Activated B cell treated with CpG ODN at 0.5 μM for 24 hours (primary cell): ENCODE measurements at regions not wholly inside any gene's neighbourhood (a gene's known extent, or its start where the extent isn't known, plus 50 kb on each side); places are given as distances from the start of the nearest gene placed in this dataset.

Source experiments
- ATAC-seq: fragments of 200-7000 bp; cut with Tn5 transposase; one replicate; pipeline ENCODE4 v1.10.0; 2021; ENCODE audit warnings: low read depth, mild to moderate bottlenecking, moderate library complexity
- CTCF ChIA-PET: fragments of 350-600 bp; sonication (Branson Sonifier 250); formaldehyde crosslinking; loops from one replicate; lab custom pipeline; 2021; ENCODE audit warnings: antibody characterized with exemption; lab: Charles Lee
- POLR2A ChIA-PET: fragments of 350-600 bp; sonication (Branson Sonifier 250); formaldehyde crosslinking; loops from one replicate; lab custom pipeline; 2021; ENCODE audit warnings: antibody characterized with exemption; lab: Charles Lee
- DNase-seq: peaks from one replicate; pipeline ENCODE4 v3.0.0; 2022
- H3K27ac Mint-ChIP-seq: one replicate; pipeline ENCODE4 v1.8.0; 2020; ENCODE audit warnings: mixed read lengths
- H3K27me3 Mint-ChIP-seq: one replicate; pipeline ENCODE4 v1.8.0; 2021; ENCODE audit warnings: mixed read lengths
- H3K36me3 Mint-ChIP-seq: one replicate; pipeline ENCODE4 v1.8.0; 2021; ENCODE audit warnings: low read depth, mixed read lengths
- H3K4me1 Mint-ChIP-seq: one replicate; pipeline ENCODE4 v1.8.0; 2021; ENCODE audit warnings: mixed read lengths
- H3K4me3 Mint-ChIP-seq: one replicate; pipeline ENCODE4 v1.8.0; 2020; ENCODE audit warnings: mild to moderate bottlenecking, mixed read lengths
- H3K9me3 Mint-ChIP-seq: one replicate; pipeline ENCODE4 v1.8.0; 2020; ENCODE audit warnings: mixed read lengths
- CTCF ChIP-seq: fragments of 200-600 bp; IDR thresholded peaks from one replicate; pipeline ENCODE4 v1.8.0; 2022; ENCODE audit warnings: antibody characterized with exemption, mild to moderate bottlenecking
- intact Hi-C: fragments of 100-400 bp; cut with micrococcal nuclease; formaldehyde crosslinking; loops from one replicate; pipeline ENCODE4 v1.15.1; 2024

GRCh38 chr3:124203292-124203691, 211.4 kb upstream of the ROPN1 start:
- POLR2A ChIA-PET, result no interaction called here
- CTCF ChIA-PET, result no interaction called here

GRCh38 chr3:124206225-124207055, 214.5 kb upstream of the ROPN1 start:
- no peak for DNase-seq
- Mint-ChIP-seq H3K36me3 (no peaks in the 10 kb centered on the region), H3K27ac (no peak overlapping the region), H3K4me3 (no peak overlapping the region), H3K9me3 (no peaks in the 10 kb centered on the region), H3K4me1 (no peaks in the 10 kb centered on the region), H3K27me3 (peaks cover 10% of the 10 kb centered on the region)
- ATAC-seq, result no peak
- intact Hi-C loops, result no loop called here
- ChIA-PET CTCF (no interaction called here), POLR2A (no interaction called here)
- no peak for TF ChIP-seq CTCF

More at GRCh38 chr3:124203292-124203691, 211.4 kb upstream of the ROPN1 start:
- no peak for TF ChIP-seq CTCF
- no peaks in the 10 kb centered on the region for H3K36me3 Mint-ChIP-seq
- no peak overlapping the region for H3K27ac Mint-ChIP-seq
- H3K4me3 Mint-ChIP-seq, result no peak overlapping the region
- no peak for DNase-seq
- ATAC-seq, result no peak
- intact Hi-C loops, result no loop called here
- no peaks in the 10 kb centered on the region for H3K9me3 Mint-ChIP-seq
- peaks cover 14% of the 10 kb centered on the region for H3K27me3 Mint-ChIP-seq
- H3K4me1 Mint-ChIP-seq, result no peaks in the 10 kb centered on the region

- Mint-ChIP-seq H3K27ac (no peak overlapping the region), H3K9me3 (no peaks in the 10 kb centered on the region), H3K27me3 (peaks cover 9% of the 10 kb centered on the region), H3K4me1 (no peaks in the 10 kb centered on the region), H3K4me3 (no peak overlapping the region), H3K36me3 (no peaks in the 10 kb centered on the region)
- ATAC-seq (no peak), DNase-seq (no peak)
- intact Hi-C loops, result no loop called here
- ChIA-PET POLR2A (no interaction called here), CTCF (no interaction called here)
- TF ChIP-seq CTCF, result no peak
Observed at GRCh38 chr3:124207077-124207476, 215.2 kb upstream of the ROPN1 start.

- ATAC-seq (no peak), DNase-seq (no peak)
- Mint-ChIP-seq H3K4me1 (no peaks in the 10 kb centered on the region), H3K27ac (no peak overlapping the region), H3K9me3 (no peaks in the 10 kb centered on the region), H3K4me3 (no peak overlapping the region), H3K27me3 (peaks cover 9% of the 10 kb centered on the region), H3K36me3 (no peaks in the 10 kb centered on the region)
- intact Hi-C loops, result no loop called here
- CTCF ChIA-PET, result no interaction called here
- POLR2A ChIA-PET, result no interaction called here
- no peak for TF ChIP-seq CTCF
Observed at GRCh38 chr3:124207873-124208485, 216.1 kb upstream of the ROPN1 start.

GRCh38 chr3:124209426-124209825, 217.5 kb upstream of the ROPN1 start:
- DNase-seq, result no peak
- H3K4me3 Mint-ChIP-seq, result no peak overlapping the region
- intact Hi-C loops, result no loop called here
- no peaks in the 10 kb centered on the region for H3K4me1 Mint-ChIP-seq
- no peak for TF ChIP-seq CTCF
- no peaks in the 10 kb centered on the region for H3K36me3 Mint-ChIP-seq
- peaks cover 8% of the 10 kb centered on the region for H3K27me3 Mint-ChIP-seq
- no peaks in the 10 kb centered on the region for H3K9me3 Mint-ChIP-seq
- POLR2A ChIA-PET, result no interaction called here
- no peak for ATAC-seq
- H3K27ac Mint-ChIP-seq, result no peak overlapping the region
- CTCF ChIA-PET, result no interaction called here
